RWPE2 (cell line): ENCODE measurements at regions not wholly inside any gene's neighbourhood (a gene's known extent, or its start where the extent isn't known, plus 50 kb on each side); places are given as distances from the start of the nearest gene placed in this dataset.
A peak's percentile ranks its signal among the peaks of the same experiment; 100 is the strongest.

Experiments used
- ATAC-seq: fragments of 200-7000 bp; cut with Tn5 transposase; 3 replicates; pipeline ENCODE4 v1.9.1; 2021; ENCODE audit warnings: low read depth
- DNase-seq: peaks from one replicate; pipeline ENCODE4 v3.0.0-alpha.2; 2020; ENCODE audit warnings: low spot score
- H3K27ac ChIP-seq: fragments of 450-650 bp; 2 replicates; pipeline ENCODE4 v1.5.1; 2017; ENCODE audit warnings: mild to moderate bottlenecking; ENCODE audit not compliant: poor library complexity, severe bottlenecking
- H3K27me3 ChIP-seq: fragments of 250-450 bp; sonication (Bioruptor Pico); 2 replicates; pipeline ENCODE4 v1.5.1; 2021; ENCODE audit warnings: mild to moderate bottlenecking, moderate library complexity; ENCODE audit not compliant: insufficient read depth, poor library complexity, severe bottlenecking
- H3K36me3 ChIP-seq: fragments of 250-450 bp; sonication (Bioruptor Pico); 2 replicates; pipeline ENCODE4 v1.5.1; 2020; ENCODE audit warnings: low read depth, mild to moderate bottlenecking, moderate library complexity
- H3K4me1 ChIP-seq: fragments of 250-450 bp; sonication (Bioruptor Pico); 2 replicates; pipeline ENCODE4 v1.5.1; 2021; ENCODE audit warnings: mild to moderate bottlenecking, moderate library complexity; ENCODE audit not compliant: insufficient read depth, poor library complexity, severe bottlenecking
- H3K4me3 ChIP-seq: fragments of 250-450 bp; sonication (Bioruptor Pico); 2 replicates; pipeline ENCODE4 v1.5.1; 2021; ENCODE audit warnings: mild to moderate bottlenecking, moderate library complexity; ENCODE audit not compliant: severe bottlenecking
- H3K9me3 ChIP-seq: fragments of 250-450 bp; sonication (Bioruptor Pico); 2 replicates; pipeline ENCODE4 v1.5.1; 2021; ENCODE audit warnings: mild to moderate bottlenecking, moderate library complexity; ENCODE audit not compliant: severe bottlenecking
- CTCF ChIP-seq: fragments of 450-650 bp; IDR thresholded peaks from one replicate; pipeline ENCODE4 v1.5.1; 2017; ENCODE audit warnings: mild to moderate bottlenecking, moderate library complexity; ENCODE audit not compliant: poor library complexity, severe bottlenecking

- Histone ChIP-seq H3K27me3 (no peaks in the 10 kb centered on the region), H3K4me3 (no peak overlapping the region), H3K4me1 (no peaks in the 10 kb centered on the region), H3K27ac (no peak overlapping the region), H3K36me3 (no peaks in the 10 kb centered on the region), H3K9me3 (no peaks in the 10 kb centered on the region)
- TF ChIP-seq CTCF = no peak
- ATAC-seq (no peak), DNase-seq (no peak)
These were observed 87.7 kb upstream of the CCDC196 start for GRCh38 chr14:66398437-66398836.

GRCh38 chr14:66401449-66402095 lies 84.6 kb upstream of the CCDC196 start:
- no peaks in the 10 kb centered on the region for H3K4me1 ChIP-seq
- peak; percentile 80 for TF ChIP-seq CTCF
- no peak overlapping the region for H3K4me3 ChIP-seq
- H3K36me3 ChIP-seq = no peaks in the 10 kb centered on the region
- H3K9me3 ChIP-seq = no peaks in the 10 kb centered on the region
- H3K27me3 ChIP-seq = no peaks in the 10 kb centered on the region
- no peak overlapping the region for H3K27ac ChIP-seq
- ATAC-seq (peak; percentile 37; the same call in 2 of the 3 replicates), DNase-seq (no peak)

- TF ChIP-seq CTCF = peak; percentile 80
- no peak for DNase-seq
These were observed 83.0 kb upstream of the CCDC196 start for GRCh38 chr14:66403183-66403582.

GRCh38 chr14:66404051-66404545 lies 82.1 kb upstream of the CCDC196 start:
- Histone ChIP-seq H3K36me3 (no peaks in the 10 kb centered on the region), H3K4me1 (no peaks in the 10 kb centered on the region), H3K4me3 (no peak overlapping the region), H3K9me3 (no peaks in the 10 kb centered on the region), H3K27ac (no peak overlapping the region), H3K27me3 (no peaks in the 10 kb centered on the region)
- no peak for TF ChIP-seq CTCF
- ATAC-seq (no peak), DNase-seq (no peak)

More at GRCh38 chr14:66403183-66403582, 83.0 kb upstream of the CCDC196 start:
- H3K4me1 ChIP-seq = no peaks in the 10 kb centered on the region
- H3K4me3 ChIP-seq = no peak overlapping the region
- H3K9me3 ChIP-seq = no peaks in the 10 kb centered on the region
- H3K27me3 ChIP-seq = no peaks in the 10 kb centered on the region
- H3K36me3 ChIP-seq = no peaks in the 10 kb centered on the region
- peak; percentile 87 for ATAC-seq
- no peak overlapping the region for H3K27ac ChIP-seq

- Histone ChIP-seq H3K4me3 (no peak overlapping the region), H3K9me3 (no peaks in the 10 kb centered on the region), H3K4me1 (no peaks in the 10 kb centered on the region), H3K36me3 (no peaks in the 10 kb centered on the region), H3K27ac (no peak overlapping the region), H3K27me3 (no peaks in the 10 kb centered on the region)
- ATAC-seq (no peak), DNase-seq (no peak)
- no peak for TF ChIP-seq CTCF
These were observed 81.0 kb upstream of the CCDC196 start for GRCh38 chr14:66405158-66405557.
